ENCODE measurements at regions not wholly inside any gene's neighbourhood (a gene's known extent, or its start where the extent isn't known, plus 50 kb on each side); places are given as distances from the start of the nearest gene placed in this dataset.

GRCh38 chr14:58733451-58734208 lies 95.9 kb downstream of the DACT1 start:
- no peaks in the 10 kb centered on the region for H3K9me3 ChIP-seq (ENCODE audit: low read length)
- H3K9ac ChIP-seq (ENCODE audit: low read length), result no peak overlapping the region
- no peak overlapping the region for H3K4me3 ChIP-seq (ENCODE audit: low read depth, low read length, poor library complexity, severe bottlenecking)
- H3K9me2 ChIP-seq (ENCODE audit: low read depth, low read length), result no peaks in the 10 kb centered on the region
- no peaks in the 10 kb centered on the region for H3K4me1 ChIP-seq (ENCODE audit: insufficient read depth, low read length, severe bottlenecking)
- no peaks in the 10 kb centered on the region for H3K27me3 ChIP-seq (ENCODE audit: insufficient read depth, low read length)
- no peak overlapping the region for H3K27ac ChIP-seq (ENCODE audit: low read depth, low read length, poor library complexity, severe bottlenecking)
- H2AFZ ChIP-seq (ENCODE audit: low read length), result no peak overlapping the region
- H3K79me2 ChIP-seq (ENCODE audit: insufficient read depth, low read length), result no peaks in the 10 kb centered on the region
- no peak for TF ChIP-seq EZH2 (IDR thresholded peaks at IDR 0.05; ENCODE audit: borderline replicate concordance, low read length)
- TF ChIP-seq CTCF (IDR thresholded peaks at IDR 0.05; ENCODE audit: low read length), result no peak
- no peak overlapping the region for H3K4me2 ChIP-seq (ENCODE audit: low read length)
- H3K36me3 ChIP-seq (ENCODE audit: insufficient read depth, low read length), result no peaks in the 10 kb centered on the region
- H4K20me1 ChIP-seq (ENCODE audit: insufficient read depth, low read length), result no peaks in the 10 kb centered on the region
- no peaks in the 10 kb centered on the region for H3F3A ChIP-seq (ENCODE audit: insufficient read depth, low read length)

GRCh38 chr14:58735596-58735995 lies 97.8 kb downstream of the DACT1 start:
- Histone ChIP-seq H3K9ac (ENCODE audit: low read length) (no peak overlapping the region), H3K4me3 (ENCODE audit: low read depth, low read length, poor library complexity, severe bottlenecking) (no peak overlapping the region), H3K9me3 (ENCODE audit: low read length) (no peaks in the 10 kb centered on the region), H3K36me3 (ENCODE audit: insufficient read depth, low read length) (no peaks in the 10 kb centered on the region), H2AFZ (ENCODE audit: low read length) (no peak overlapping the region), H3K27ac (ENCODE audit: low read depth, low read length, poor library complexity, severe bottlenecking) (no peak overlapping the region), H3K27me3 (ENCODE audit: insufficient read depth, low read length) (no peaks in the 10 kb centered on the region), H3K4me1 (ENCODE audit: insufficient read depth, low read length, severe bottlenecking) (no peaks in the 10 kb centered on the region), H4K20me1 (ENCODE audit: insufficient read depth, low read length) (no peaks in the 10 kb centered on the region), H3K4me2 (ENCODE audit: low read length) (no peak overlapping the region), H3K9me2 (ENCODE audit: low read depth, low read length) (no peaks in the 10 kb centered on the region), H3K79me2 (ENCODE audit: insufficient read depth, low read length) (no peaks in the 10 kb centered on the region), H3F3A (ENCODE audit: insufficient read depth, low read length) (no peaks in the 10 kb centered on the region)
- no peak for TF ChIP-seq EZH2 (IDR thresholded peaks at IDR 0.05; ENCODE audit: borderline replicate concordance, low read length)

GRCh38 chr14:58736606-58737005 lies 98.8 kb downstream of the DACT1 start:
- no peak overlapping the region for H3K4me2 ChIP-seq (ENCODE audit: low read length)
- no peaks in the 10 kb centered on the region for H3K9me2 ChIP-seq (ENCODE audit: low read depth, low read length)
- TF ChIP-seq EZH2 (IDR thresholded peaks at IDR 0.05; ENCODE audit: borderline replicate concordance, low read length) (no peak), CTCF (IDR thresholded peaks at IDR 0.05; ENCODE audit: low read length) (no peak)
- H2AFZ ChIP-seq (ENCODE audit: low read length), result no peak overlapping the region
- no peaks in the 10 kb centered on the region for H3K27me3 ChIP-seq (ENCODE audit: insufficient read depth, low read length)
- H3K36me3 ChIP-seq (ENCODE audit: insufficient read depth, low read length), result no peaks in the 10 kb centered on the region
- H3F3A ChIP-seq (ENCODE audit: insufficient read depth, low read length), result no peaks in the 10 kb centered on the region
- H4K20me1 ChIP-seq (ENCODE audit: insufficient read depth, low read length), result no peaks in the 10 kb centered on the region
- no peaks in the 10 kb centered on the region for H3K4me1 ChIP-seq (ENCODE audit: insufficient read depth, low read length, severe bottlenecking)
- no peak overlapping the region for H3K9ac ChIP-seq (ENCODE audit: low read length)
- no peaks in the 10 kb centered on the region for H3K9me3 ChIP-seq (ENCODE audit: low read length)
- no peak overlapping the region for H3K4me3 ChIP-seq (ENCODE audit: low read depth, low read length, poor library complexity, severe bottlenecking)
- H3K79me2 ChIP-seq (ENCODE audit: insufficient read depth, low read length), result no peaks in the 10 kb centered on the region
- no peak overlapping the region for H3K27ac ChIP-seq (ENCODE audit: low read depth, low read length, poor library complexity, severe bottlenecking)

- no peak overlapping the region for H2AFZ ChIP-seq (ENCODE audit: low read length)
- no peak overlapping the region for H3K4me2 ChIP-seq (ENCODE audit: low read length)
- no peaks in the 10 kb centered on the region for H3K36me3 ChIP-seq (ENCODE audit: insufficient read depth, low read length)
- no peaks in the 10 kb centered on the region for H3K9me2 ChIP-seq (ENCODE audit: low read depth, low read length)
- TF ChIP-seq CTCF (IDR thresholded peaks at IDR 0.05; ENCODE audit: low read length), result no peak
- TF ChIP-seq EZH2 (IDR thresholded peaks at IDR 0.05; ENCODE audit: borderline replicate concordance, low read length), result no peak
- H3K9ac ChIP-seq (ENCODE audit: low read length), result no peak overlapping the region
- no peaks in the 10 kb centered on the region for H3K27me3 ChIP-seq (ENCODE audit: insufficient read depth, low read length)
- no peaks in the 10 kb centered on the region for H4K20me1 ChIP-seq (ENCODE audit: insufficient read depth, low read length)
- H3K4me1 ChIP-seq (ENCODE audit: insufficient read depth, low read length, severe bottlenecking), result no peaks in the 10 kb centered on the region
- no peak overlapping the region for H3K27ac ChIP-seq (ENCODE audit: low read depth, low read length, poor library complexity, severe bottlenecking)
- no peak overlapping the region for H3K4me3 ChIP-seq (ENCODE audit: low read depth, low read length, poor library complexity, severe bottlenecking)
- no peaks in the 10 kb centered on the region for H3K79me2 ChIP-seq (ENCODE audit: insufficient read depth, low read length)
- no peaks in the 10 kb centered on the region for H3K9me3 ChIP-seq (ENCODE audit: low read length)
- no peaks in the 10 kb centered on the region for H3F3A ChIP-seq (ENCODE audit: insufficient read depth, low read length)
Measured at GRCh38 chr14:58737511-58737910, 99.7 kb downstream of the DACT1 start.

Data from OCI-LY1 (cell line).